Caco-2 (cell line): ENCODE measurements at regions not wholly inside any gene's neighbourhood (a gene's known extent, or its start where the extent isn't known, plus 50 kb on each side); places are given as distances from the start of the nearest gene placed in this dataset.

Source experiments
- BruUV-seq: library from RNA; stranded (reverse); fragments of 400-500 nt; replicated peaks from 2 replicates; lab custom pipeline; 2021; lab: Mats Ljungman, UMichigan
- CTCF ChIA-PET: fragments of 300-600 bp; sonication (Branson Sonifier 250); formaldehyde crosslinking; loops from one replicate; lab custom pipeline; 2022; ENCODE audit warnings: antibody characterized with exemption; lab: Charles Lee
- POLR2A ChIA-PET: fragments of 300-600 bp; sonication (Branson Sonifier 250); formaldehyde crosslinking; loops from one replicate; lab custom pipeline; 2022; ENCODE audit warnings: antibody characterized with exemption; lab: Charles Lee
- DNase-seq, 2 experiments: peaks; one replicate each; pipeline versions ENCODE4 v3.0.0 to v3.0.0-alpha.2; 2020 to 2022
- H3K27me3 ChIP-seq: replicated peaks from 2 replicates; pipeline ENCODE4 v1.6.0; 2011; ENCODE audit warnings: low read length; ENCODE audit not compliant: control insufficient read depth, insufficient read depth
- H3K36me3 ChIP-seq: 2 replicates; pipeline ENCODE4 v1.5.1; 2011; ENCODE audit warnings: low read length; ENCODE audit not compliant: control insufficient read depth, insufficient read depth
- H3K4me1 ChIP-seq: fragments of 250-450 bp; sonication (Bioruptor Pico); 2 replicates; pipeline ENCODE4 v1.5.1; 2020; ENCODE audit warnings: mild to moderate bottlenecking
- H3K4me3 ChIP-seq: 2 replicates; pipeline ENCODE4 v1.5.1; 2011; ENCODE audit warnings: low read depth, mild to moderate bottlenecking, control low read depth, low read length
- H3K9me3 ChIP-seq: fragments of 250-450 bp; sonication (Bioruptor Pico); 2 replicates; pipeline ENCODE4 v1.5.1; 2020; ENCODE audit warnings: mild to moderate bottlenecking, moderate library complexity
- H3K27ac Mint-ChIP-seq: one replicate; pipeline ENCODE4 v1.8.0; 2022; ENCODE audit warnings: mixed read lengths; ENCODE audit not compliant: unreplicated experiment
- H3K27me3 Mint-ChIP-seq: one replicate; pipeline ENCODE4 v1.8.0; 2022; ENCODE audit warnings: mixed read lengths; ENCODE audit not compliant: insufficient read depth, unreplicated experiment
- H3K36me3 Mint-ChIP-seq: one replicate; pipeline ENCODE4 v1.8.0; 2022; ENCODE audit warnings: mild to moderate bottlenecking, mixed read lengths; ENCODE audit not compliant: insufficient read depth, unreplicated experiment
- H3K4me1 Mint-ChIP-seq: one replicate; pipeline ENCODE4 v1.8.0; 2022; ENCODE audit warnings: low read depth, mixed read lengths; ENCODE audit not compliant: unreplicated experiment
- H3K4me3 Mint-ChIP-seq: one replicate; pipeline ENCODE4 v1.8.0; 2022; ENCODE audit warnings: mild to moderate bottlenecking, moderate library complexity, mixed read lengths; ENCODE audit not compliant: unreplicated experiment
- H3K9me3 Mint-ChIP-seq: one replicate; pipeline ENCODE4 v1.8.0; 2022; ENCODE audit warnings: mixed read lengths; ENCODE audit not compliant: unreplicated experiment
- CTCF ChIP-seq, 2 experiments: fragments of 200-600 bp in 1 of 2; IDR thresholded peaks; 1 replicate in 1 of 2; 2 replicates in 1 of 2; pipeline versions ENCODE4 v1.5.1 to v1.8.0; 2011 to 2022; ENCODE audit warnings: antibody characterized with exemption in 1 of 2, control low read depth in 1 of 2, inconsistent platforms in 1 of 2, low read depth in 1 of 2, low read length in 1 of 2, mild to moderate bottlenecking in 1 of 2, moderate library complexity in 1 of 2; ENCODE audit not compliant: insufficient read depth in 1 of 2, severe bottlenecking in 1 of 2, unreplicated experiment in 1 of 2
- intact Hi-C: fragments of 100-400 bp; cut with micrococcal nuclease; formaldehyde crosslinking; loops from one replicate; pipeline ENCODE4 v1.10.0; 2022; ENCODE audit not compliant: unreplicated experiment

- Mint-ChIP-seq H3K9me3 (peaks cover 40% of the 10 kb centered on the region), H3K27me3 (no peaks in the 10 kb centered on the region)
- BruUV-seq: no TSS peak
These were observed 139.9 kb downstream of the DTWD1 start for GRCh38 chr15:49760749-49761148.

GRCh38 chr15:49769225-49769624 lies 148.4 kb downstream of the DTWD1 start:
- no peaks in the 10 kb centered on the region for H3K36me3 Mint-ChIP-seq

More at GRCh38 chr15:49760749-49761148, 139.9 kb downstream of the DTWD1 start:
- peaks cover 27% of the 10 kb centered on the region for H3K9me3 ChIP-seq
- H3K27me3 ChIP-seq: no peaks in the 10 kb centered on the region
- H3K4me1 ChIP-seq: no peaks in the 10 kb centered on the region
- Mint-ChIP-seq H3K27ac (no peak overlapping the region), H3K4me3 (no peak overlapping the region), H3K36me3 (no peaks in the 10 kb centered on the region), H3K4me1 (no peaks in the 10 kb centered on the region)
- POLR2A ChIA-PET: no interaction called here
- intact Hi-C loops: no loop called here
- no peak for TF ChIP-seq CTCF (IDR thresholded peaks at IDR 0.05; ENCODE audit: insufficient read depth in 1 of 2, low read depth in 1 of 2, low read length in 1 of 2, severe bottlenecking in 1 of 2, unreplicated experiment in 1 of 2)
- CTCF ChIA-PET: no interaction called here
- no peak for DNase-seq
- H3K36me3 ChIP-seq: no peaks in the 10 kb centered on the region
- H3K4me3 ChIP-seq: no peak overlapping the region

GRCh38 chr15:49789436-49789835 lies 168.6 kb downstream of the DTWD1 start:
- BruUV-seq: no TSS peak
- POLR2A ChIA-PET: no interaction called here
- Histone ChIP-seq H3K36me3 (no peaks in the 10 kb centered on the region), H3K4me3 (no peak overlapping the region), H3K9me3 (0 out of 2 replicates have a peak, but pooled peaks cover 8% of the 10 kb centered on the region), H3K27me3 (no peaks in the 10 kb centered on the region), H3K4me1 (no peaks in the 10 kb centered on the region)
- intact Hi-C loops: no loop called here
- Mint-ChIP-seq H3K27me3 (no peaks in the 10 kb centered on the region), H3K27ac (no peak overlapping the region), H3K4me3 (no peak overlapping the region), H3K36me3 (no peaks in the 10 kb centered on the region), H3K4me1 (no peaks in the 10 kb centered on the region), H3K9me3 (peaks cover 9% of the 10 kb centered on the region)
- no peak for DNase-seq
- no peak for TF ChIP-seq CTCF (IDR thresholded peaks at IDR 0.05; ENCODE audit: insufficient read depth in 1 of 2, low read depth in 1 of 2, low read length in 1 of 2, severe bottlenecking in 1 of 2, unreplicated experiment in 1 of 2)
- CTCF ChIA-PET: no interaction called here

More at GRCh38 chr15:49769225-49769624, 148.4 kb downstream of the DTWD1 start:
- no peak overlapping the region for H3K4me3 ChIP-seq
- CTCF ChIA-PET: no interaction called here
- no peaks in the 10 kb centered on the region for H3K36me3 ChIP-seq
- intact Hi-C loops: no loop called here
- no peaks in the 10 kb centered on the region for H3K4me1 Mint-ChIP-seq
- H3K27me3 Mint-ChIP-seq: no peaks in the 10 kb centered on the region
- H3K9me3 Mint-ChIP-seq: peaks cover 20% of the 10 kb centered on the region
- H3K4me1 ChIP-seq: no peaks in the 10 kb centered on the region
- no peak for TF ChIP-seq CTCF (IDR thresholded peaks at IDR 0.05; ENCODE audit: insufficient read depth in 1 of 2, low read depth in 1 of 2, low read length in 1 of 2, severe bottlenecking in 1 of 2, unreplicated experiment in 1 of 2)
- no peak for DNase-seq
- H3K9me3 ChIP-seq: 0 out of 2 replicates have a peak, but pooled peaks cover 9% of the 10 kb centered on the region
- BruUV-seq: no TSS peak
- no peaks in the 10 kb centered on the region for H3K27me3 ChIP-seq
- no peak overlapping the region for H3K27ac Mint-ChIP-seq
- no peak overlapping the region for H3K4me3 Mint-ChIP-seq
- POLR2A ChIA-PET: no interaction called here
